ENCODE measurements at regions not wholly inside any gene's neighbourhood (a gene's known extent, or its start where the extent isn't known, plus 50 kb on each side); places are given as distances from the start of the nearest gene placed in this dataset.

GRCh38 chr7:88700725-88701124, 58.8 kb upstream of the ZNF804B start:
- no peak for DNase-seq (ENCODE audit: extremely low read depth in 1 of 2, low read depth in 1 of 2)

GRCh38 chr7:88694207-88694606, 65.3 kb upstream of the ZNF804B start:
- no peak for DNase-seq (ENCODE audit: extremely low read depth in 1 of 2, low read depth in 1 of 2)

- DNase-seq (ENCODE audit: extremely low read depth in 1 of 2, low read depth in 1 of 2): no peak
Measured at GRCh38 chr7:88693131-88693530, 66.4 kb upstream of the ZNF804B start.

GRCh38 chr7:88692493-88692892, 67.0 kb upstream of the ZNF804B start:
- DNase-seq (ENCODE audit: extremely low read depth in 1 of 2, low read depth in 1 of 2): no peak

- no peak for DNase-seq (ENCODE audit: extremely low read depth in 1 of 2, low read depth in 1 of 2)
Measured at GRCh38 chr7:88689821-88690220, 69.7 kb upstream of the ZNF804B start.

GRCh38 chr7:88688222-88688621, 71.3 kb upstream of the ZNF804B start:
- no peak for DNase-seq (ENCODE audit: extremely low read depth in 1 of 2, low read depth in 1 of 2)

- no peak for DNase-seq (ENCODE audit: extremely low read depth in 1 of 2, low read depth in 1 of 2)
Measured at GRCh38 chr7:88686468-88687229, 72.9 kb upstream of the ZNF804B start.

GRCh38 chr7:88681682-88682081, 77.8 kb upstream of the ZNF804B start:
- no peak for DNase-seq (ENCODE audit: extremely low read depth in 1 of 2, low read depth in 1 of 2)

- no peak for DNase-seq (ENCODE audit: extremely low read depth in 1 of 2, low read depth in 1 of 2)
Measured at GRCh38 chr7:88670536-88670935, 89.0 kb upstream of the ZNF804B start.

GRCh38 chr7:88669913-88670312, 89.6 kb upstream of the ZNF804B start:
- DNase-seq (ENCODE audit: extremely low read depth in 1 of 2, low read depth in 1 of 2): no peak

- DNase-seq (ENCODE audit: extremely low read depth in 1 of 2, low read depth in 1 of 2): no peak
Measured at GRCh38 chr7:88668591-88668990, 90.9 kb upstream of the ZNF804B start.

- no peak for DNase-seq (ENCODE audit: extremely low read depth in 1 of 2, low read depth in 1 of 2)
Measured at GRCh38 chr7:88666626-88667025, 92.9 kb upstream of the ZNF804B start.

- no peak for DNase-seq (ENCODE audit: extremely low read depth in 1 of 2, low read depth in 1 of 2)
Measured at GRCh38 chr7:88665892-88666514, 93.5 kb upstream of the ZNF804B start.

GRCh38 chr7:88664630-88665233, 94.8 kb upstream of the ZNF804B start:
- no peak for DNase-seq (ENCODE audit: extremely low read depth in 1 of 2, low read depth in 1 of 2)

- no peak for DNase-seq (ENCODE audit: extremely low read depth in 1 of 2, low read depth in 1 of 2)
Measured at GRCh38 chr7:88661921-88662320, 97.6 kb upstream of the ZNF804B start.

- DNase-seq (ENCODE audit: extremely low read depth in 1 of 2, low read depth in 1 of 2): no peak
Measured at GRCh38 chr7:88647825-88648224, 111.7 kb upstream of the ZNF804B start.

GRCh38 chr7:88638583-88638982, 120.9 kb upstream of the ZNF804B start:
- DNase-seq (ENCODE audit: extremely low read depth in 1 of 2, low read depth in 1 of 2): no peak

- no peak for DNase-seq (ENCODE audit: extremely low read depth in 1 of 2, low read depth in 1 of 2)
Measured at GRCh38 chr7:88637795-88638194, 121.7 kb upstream of the ZNF804B start.

- no peak for DNase-seq (ENCODE audit: extremely low read depth in 1 of 2, low read depth in 1 of 2)
Measured at GRCh38 chr7:88635149-88635548, 124.4 kb upstream of the ZNF804B start.

GRCh38 chr7:88629559-88629958, 129.9 kb upstream of the ZNF804B start:
- DNase-seq (ENCODE audit: extremely low read depth in 1 of 2, low read depth in 1 of 2): no peak

- no peak for DNase-seq (ENCODE audit: extremely low read depth in 1 of 2, low read depth in 1 of 2)
Measured at GRCh38 chr7:88628363-88629085, 131.0 kb upstream of the ZNF804B start.

- no peak for DNase-seq (ENCODE audit: extremely low read depth in 1 of 2, low read depth in 1 of 2)
Measured at GRCh38 chr7:88617185-88617584, 142.3 kb upstream of the ZNF804B start.

All from stimulated activated CD8-positive, alpha-beta memory T cell treated with anti-CD3 and anti-CD28 coated beads, Interleukin-7, amount 100 ng/mL, for 48 hours (primary cell).